ENCODE measurements at regions not wholly inside any gene's neighbourhood (a gene's known extent, or its start where the extent isn't known, plus 50 kb on each side); places are given as distances from the start of the nearest gene placed in this dataset.

GRCh38 chr5:34486160-34486848 is 169.8 kb upstream of the RAI14 start:
- DNase-seq (ENCODE audit: low read depth), result no peak

GRCh38 chr5:34486849-34487158 is 169.3 kb upstream of the RAI14 start:
- DNase-seq (ENCODE audit: low read depth), result no peak

GRCh38 chr5:34487159-34487879 is 168.8 kb upstream of the RAI14 start:
- DNase-seq (ENCODE audit: low read depth), result no peak

- no peak for DNase-seq (ENCODE audit: low read depth)
These were observed 168.2 kb upstream of the RAI14 start for GRCh38 chr5:34487956-34488355.

GRCh38 chr5:34488984-34489383 is 167.1 kb upstream of the RAI14 start:
- no peak for DNase-seq (ENCODE audit: low read depth)

- no peak for DNase-seq (ENCODE audit: low read depth)
These were observed 165.4 kb upstream of the RAI14 start for GRCh38 chr5:34490506-34491250.

- no peak for DNase-seq (ENCODE audit: low read depth)
These were observed 164.9 kb upstream of the RAI14 start for GRCh38 chr5:34491251-34491620.

GRCh38 chr5:34494111-34494755 is 161.9 kb upstream of the RAI14 start:
- DNase-seq (ENCODE audit: low read depth), result no peak

- no peak for DNase-seq (ENCODE audit: low read depth)
These were observed 160.9 kb upstream of the RAI14 start for GRCh38 chr5:34495178-34495577.

GRCh38 chr5:34496260-34496691 is 159.9 kb upstream of the RAI14 start:
- no peak for DNase-seq (ENCODE audit: low read depth)

- DNase-seq (ENCODE audit: low read depth), result no peak
These were observed 159.2 kb upstream of the RAI14 start for GRCh38 chr5:34496701-34497469.

- DNase-seq (ENCODE audit: low read depth), result no peak
These were observed 158.7 kb upstream of the RAI14 start for GRCh38 chr5:34497470-34497808.

- DNase-seq (ENCODE audit: low read depth), result no peak
These were observed 157.6 kb upstream of the RAI14 start for GRCh38 chr5:34498572-34498971.

- no peak for DNase-seq (ENCODE audit: low read depth)
These were observed 157.0 kb upstream of the RAI14 start for GRCh38 chr5:34499001-34499734.

- DNase-seq (ENCODE audit: low read depth), result no peak
These were observed 155.8 kb upstream of the RAI14 start for GRCh38 chr5:34500236-34500847.

GRCh38 chr5:34501016-34501415 is 155.1 kb upstream of the RAI14 start:
- DNase-seq (ENCODE audit: low read depth), result no peak

GRCh38 chr5:34501840-34502239 is 154.3 kb upstream of the RAI14 start:
- no peak for DNase-seq (ENCODE audit: low read depth)

- no peak for DNase-seq (ENCODE audit: low read depth)
These were observed 153.5 kb upstream of the RAI14 start for GRCh38 chr5:34502581-34502980.

- no peak for DNase-seq (ENCODE audit: low read depth)
These were observed 152.5 kb upstream of the RAI14 start for GRCh38 chr5:34503379-34504253.

- DNase-seq (ENCODE audit: low read depth), result no peak
These were observed 151.2 kb upstream of the RAI14 start for GRCh38 chr5:34504967-34505366.
